ENCODE measurements at regions not wholly inside any gene's neighbourhood (a gene's known extent, or its start where the extent isn't known, plus 50 kb on each side); places are given as distances from the start of the nearest gene placed in this dataset.

DNA sequence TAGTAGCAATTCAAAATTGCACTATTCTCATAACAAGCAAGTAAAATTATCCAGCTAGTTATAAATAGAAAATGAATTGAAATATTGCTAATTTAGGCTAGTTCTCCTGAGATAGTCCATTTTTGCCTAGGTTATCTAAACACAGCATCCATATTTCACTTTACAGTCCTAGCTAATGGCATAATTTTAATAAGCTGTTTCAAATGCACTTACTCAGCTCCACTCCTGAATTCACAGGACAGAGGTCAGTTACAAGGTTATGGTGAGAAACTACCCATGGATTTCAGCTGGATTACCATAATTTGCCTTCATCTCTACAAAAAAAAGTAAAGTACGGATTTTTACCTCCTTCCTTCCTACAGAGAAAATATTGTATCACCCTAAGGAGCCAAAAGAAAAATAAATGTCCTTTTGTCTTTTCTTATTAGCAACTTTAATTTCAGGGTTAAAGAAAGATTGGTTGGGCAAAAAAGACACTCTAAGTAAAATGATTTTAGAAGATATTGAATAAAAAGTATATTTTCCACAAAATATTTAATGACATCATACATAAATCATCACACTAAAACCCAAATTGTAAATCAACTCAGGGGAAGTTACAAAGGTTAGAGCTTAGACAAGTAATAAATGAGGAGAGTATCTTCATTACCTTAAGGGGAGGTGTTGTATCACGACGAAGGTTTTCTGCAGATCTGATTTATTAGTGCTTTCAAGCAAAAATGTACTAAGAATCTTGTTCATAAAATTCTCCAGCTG lies 377.4 kb downstream of the C12orf50 start:
- Histone ChIP-seq H3K9me3 (replicated peaks in 1 of 2; ENCODE audit: control insufficient read depth in 1 of 2, insufficient read depth in 1 of 2, low read length in 2 of 2) (no peaks in the 10 kb centered on the region), H3K27ac (ENCODE audit: low read depth in 1 of 2, low read length in 2 of 2) (no peak overlapping the region), H3K79me2 (ENCODE audit: insufficient read depth, low read length) (no peaks in the 10 kb centered on the region), H3K9ac (ENCODE audit: insufficient read depth, low read length, poor library complexity, severe bottlenecking) (no peak overlapping the region), H3K36me3 (replicated peaks in 1 of 2; ENCODE audit: control insufficient read depth in 1 of 2, insufficient read depth in 2 of 2, low read length in 2 of 2) (no peaks in the 10 kb centered on the region), H3K4me2 (replicated peaks; ENCODE audit: extremely low read depth, low read length, poor library complexity, severe bottlenecking) (no peak overlapping the region), H3K4me3 (replicated peaks in 1 of 3; ENCODE audit: low read depth in 2 of 3, low read length in 3 of 3) (no peak overlapping the region), H2AFZ (ENCODE audit: insufficient read depth, low read depth, low read length, poor library complexity, severe bottlenecking) (no peak overlapping the region), H4K20me1 (ENCODE audit: insufficient read depth, low read length) (no peaks in the 10 kb centered on the region), H3K27me3 (ENCODE audit: control insufficient read depth in 2 of 2, insufficient read depth in 2 of 2, low read length in 2 of 2) (no peaks in the 10 kb centered on the region), H3K4me1 (ENCODE audit: control insufficient read depth in 1 of 2, insufficient read depth in 2 of 2, low read length in 2 of 2) (no peaks in the 10 kb centered on the region)
- H3K27ac Mint-ChIP-seq: no peak overlapping the region
- no peaks in the 10 kb centered on the region for H3K4me1 Mint-ChIP-seq
- WGBS (ENCODE audit: insufficient coverage): no CpG with 5 or more reads among the region's 3 CpGs
- no peak overlapping the region for H3K4me3 Mint-ChIP-seq
- no peak for DNase-seq
- intact Hi-C loops (cut with micrococcal nuclease): no loop called here
- H3K9me3 Mint-ChIP-seq: peaks cover 0 to 4% (median 1%) of the 10 kb centered on the region in 7 donors
- H3K36me3 Mint-ChIP-seq: no peaks in the 10 kb centered on the region
- no peaks in the 10 kb centered on the region for H3K27me3 Mint-ChIP-seq (ENCODE audit: low read depth in 3 of 3)
- TF ChIP-seq, protein P1, sequence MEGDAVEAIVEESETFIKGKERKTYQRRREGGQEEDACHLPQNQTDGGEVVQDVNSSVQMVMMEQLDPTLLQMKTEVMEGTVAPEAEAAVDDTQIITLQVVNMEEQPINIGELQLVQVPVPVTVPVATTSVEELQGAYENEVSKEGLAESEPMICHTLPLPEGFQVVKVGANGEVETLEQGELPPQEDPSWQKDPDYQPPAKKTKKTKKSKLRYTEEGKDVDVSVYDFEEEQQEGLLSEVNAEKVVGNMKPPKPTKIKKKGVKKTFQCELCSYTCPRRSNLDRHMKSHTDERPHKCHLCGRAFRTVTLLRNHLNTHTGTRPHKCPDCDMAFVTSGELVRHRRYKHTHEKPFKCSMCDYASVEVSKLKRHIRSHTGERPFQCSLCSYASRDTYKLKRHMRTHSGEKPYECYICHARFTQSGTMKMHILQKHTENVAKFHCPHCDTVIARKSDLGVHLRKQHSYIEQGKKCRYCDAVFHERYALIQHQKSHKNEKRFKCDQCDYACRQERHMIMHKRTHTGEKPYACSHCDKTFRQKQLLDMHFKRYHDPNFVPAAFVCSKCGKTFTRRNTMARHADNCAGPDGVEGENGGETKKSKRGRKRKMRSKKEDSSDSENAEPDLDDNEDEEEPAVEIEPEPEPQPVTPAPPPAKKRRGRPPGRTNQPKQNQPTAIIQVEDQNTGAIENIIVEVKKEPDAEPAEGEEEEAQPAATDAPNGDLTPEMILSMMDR (IDR thresholded peaks at IDR 0.05): no peak

DNA sequence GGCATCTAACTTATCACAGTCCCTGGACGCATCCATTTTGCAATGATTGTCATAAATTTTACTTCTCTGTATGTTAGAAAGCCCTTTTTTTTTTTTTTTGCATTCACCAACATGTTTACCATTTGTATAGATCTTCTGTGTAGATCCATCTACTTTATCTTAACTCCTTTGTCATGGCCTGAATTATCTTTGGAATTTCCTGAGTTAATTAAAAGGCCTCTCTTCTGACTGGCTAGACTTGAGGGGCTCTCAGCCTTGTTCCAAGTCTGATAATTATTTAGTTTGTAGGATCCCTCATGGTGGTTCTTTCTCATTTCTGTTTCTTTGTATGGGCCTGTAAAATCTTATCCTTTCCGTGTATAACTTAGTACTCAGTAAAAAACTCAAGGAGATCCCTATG lies 387.0 kb downstream of the C12orf50 start:
- H3K4me3 ChIP-seq (replicated peaks in 1 of 3; ENCODE audit: low read depth in 2 of 3, low read length in 3 of 3): no peak overlapping the region
- no peak overlapping the region for H3K4me2 ChIP-seq (replicated peaks; ENCODE audit: extremely low read depth, low read length, poor library complexity, severe bottlenecking)
- no peak overlapping the region for H3K27ac ChIP-seq (ENCODE audit: low read depth in 1 of 2, low read length in 2 of 2)
- H3K4me1 ChIP-seq (ENCODE audit: control insufficient read depth in 1 of 2, insufficient read depth in 2 of 2, low read length in 2 of 2): no peaks in the 10 kb centered on the region
- H3K36me3 Mint-ChIP-seq: no peaks in the 10 kb centered on the region
- H3K9me3 Mint-ChIP-seq: peaks cover 0 to 4% (median 0%) of the 10 kb centered on the region in 7 donors
- no peaks in the 10 kb centered on the region for H4K20me1 ChIP-seq (ENCODE audit: insufficient read depth, low read length)
- no peaks in the 10 kb centered on the region for H3K27me3 Mint-ChIP-seq (ENCODE audit: low read depth in 3 of 3)
- no peak overlapping the region for H3K9ac ChIP-seq (ENCODE audit: insufficient read depth, low read length, poor library complexity, severe bottlenecking)
- no peak overlapping the region for H3K4me3 Mint-ChIP-seq
- DNase-seq: no peak
- no peak overlapping the region for H3K27ac Mint-ChIP-seq
- intact Hi-C loops (cut with micrococcal nuclease): no loop called here
- H3K4me1 Mint-ChIP-seq: no peaks in the 10 kb centered on the region
- no peaks in the 10 kb centered on the region for H3K36me3 ChIP-seq (replicated peaks in 1 of 2; ENCODE audit: control insufficient read depth in 1 of 2, insufficient read depth in 2 of 2, low read length in 2 of 2)
- no peak overlapping the region for H2AFZ ChIP-seq (ENCODE audit: insufficient read depth, low read depth, low read length, poor library complexity, severe bottlenecking)
- H3K79me2 ChIP-seq (ENCODE audit: insufficient read depth, low read length): no peaks in the 10 kb centered on the region
- no peaks in the 10 kb centered on the region for H3K27me3 ChIP-seq (ENCODE audit: control insufficient read depth in 2 of 2, insufficient read depth in 2 of 2, low read length in 2 of 2)
- TF ChIP-seq, protein P1 (IDR thresholded peaks at IDR 0.05): no peak
- H3K9me3 ChIP-seq (replicated peaks in 1 of 2; ENCODE audit: control insufficient read depth in 1 of 2, insufficient read depth in 1 of 2, low read length in 2 of 2): no peaks in the 10 kb centered on the region
- WGBS (ENCODE audit: insufficient coverage): no CpG with 5 or more reads among the region's 2 CpGs

Measured in CD14-positive monocyte (primary cell).